ENCODE measurements at regions not wholly inside any gene's neighbourhood (a gene's known extent, or its start where the extent isn't known, plus 50 kb on each side); places are given as distances from the start of the nearest gene placed in this dataset.
"Not testable (repeated sequence)": the region's sequence is repeated elsewhere in the genome, so short reads cannot be mapped to it uniquely, and the experiment has no call there.

DNA sequence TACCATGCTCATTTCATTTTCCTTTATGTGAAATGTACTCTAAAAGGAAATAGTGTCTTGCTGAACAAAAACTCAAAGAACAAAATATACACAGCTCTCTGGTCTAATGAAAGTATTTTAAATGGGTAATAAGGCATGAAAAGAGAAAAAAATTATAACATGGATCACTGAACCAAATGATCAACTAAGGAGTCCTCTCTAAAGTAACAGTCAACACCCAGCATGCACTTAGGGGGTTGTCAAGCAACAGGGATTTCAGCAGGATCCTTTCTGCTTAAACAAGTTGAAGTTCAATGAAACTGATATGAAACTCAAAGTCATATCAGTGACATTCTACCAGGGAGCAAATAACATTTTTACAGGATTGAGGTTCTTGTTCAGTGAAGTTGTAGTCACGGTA lies 398.8 kb downstream of the SEC23A start:
- DNase-seq, result no peak

- DNase-seq, result no peak
Measured at GRCh38 chr14:38696925-38697324, 406.1 kb downstream of the SEC23A start.

GRCh38 chr14:38693423-38693822 lies 409.6 kb downstream of the SEC23A start:
- no peak for DNase-seq

DNA sequence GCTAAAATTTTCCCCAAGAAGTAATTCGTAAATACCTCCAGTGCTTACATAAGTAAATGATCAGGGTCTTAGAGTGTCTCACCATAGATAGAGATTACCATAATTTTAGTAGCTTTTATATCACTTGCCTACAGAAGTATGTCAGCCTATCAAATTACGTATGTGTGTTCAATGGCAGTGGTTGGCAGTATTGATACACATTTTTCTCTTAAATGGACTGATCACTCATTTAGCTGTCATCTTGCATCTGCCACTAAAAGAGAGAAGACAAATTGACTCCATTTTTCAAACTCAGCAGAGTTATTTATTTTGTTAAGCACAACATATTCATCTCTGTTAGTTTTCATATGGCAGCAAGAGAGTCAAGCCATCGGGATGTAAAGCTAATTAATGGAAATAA lies 413.1 kb upstream of the CLEC14A start:
- no peak for DNase-seq

- DNase-seq, result no peak
Measured at GRCh38 chr14:38663382-38663781, 407.5 kb upstream of the CLEC14A start.

GRCh38 chr14:38662781-38663180 lies 406.9 kb upstream of the CLEC14A start:
- no peak for DNase-seq

GRCh38 chr14:38646391-38646790 lies 390.5 kb upstream of the CLEC14A start:
- no peak for DNase-seq

DNA sequence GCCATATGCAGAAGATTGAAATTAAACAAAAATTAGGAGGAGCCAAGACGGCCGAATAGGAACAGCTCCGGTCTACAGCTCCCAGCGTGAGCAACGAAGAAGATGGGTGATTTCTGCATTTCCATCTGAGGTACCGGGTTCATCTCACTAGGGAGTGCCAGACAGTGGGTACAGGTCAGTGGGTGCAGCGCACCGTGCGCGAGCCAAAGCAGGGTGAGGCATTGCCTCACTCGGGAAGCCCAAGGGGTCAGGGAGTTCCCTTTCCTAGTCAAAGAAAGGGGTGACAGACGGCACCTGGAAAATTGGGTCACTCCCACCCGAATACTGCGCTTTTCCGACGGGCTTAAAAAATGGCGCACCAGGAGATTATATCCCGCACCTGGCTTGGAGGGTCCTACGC lies 379.0 kb upstream of the CLEC14A start:
- not testable (repeated sequence) for DNase-seq

DNA sequence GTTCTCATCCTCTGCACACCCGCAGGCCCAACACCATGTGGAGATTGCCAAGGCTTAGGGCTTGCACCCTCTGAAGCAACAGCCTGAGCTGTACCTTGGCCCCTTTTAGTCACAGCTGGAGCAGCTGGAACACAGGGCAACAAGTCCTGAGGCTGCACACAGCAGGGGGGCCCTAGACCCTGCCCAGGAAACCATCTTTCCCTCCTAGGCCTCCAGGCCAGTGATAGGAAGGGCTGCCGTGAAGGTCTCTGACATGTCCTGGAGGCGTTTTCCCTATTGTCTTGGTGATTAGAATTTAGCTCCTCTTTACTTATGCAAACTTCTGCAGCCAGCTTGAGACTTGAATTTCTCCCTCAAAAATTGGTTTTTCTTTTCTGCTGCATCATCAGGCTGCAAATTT lies 373.5 kb upstream of the CLEC14A start:
- DNase-seq, result no peak

DNA sequence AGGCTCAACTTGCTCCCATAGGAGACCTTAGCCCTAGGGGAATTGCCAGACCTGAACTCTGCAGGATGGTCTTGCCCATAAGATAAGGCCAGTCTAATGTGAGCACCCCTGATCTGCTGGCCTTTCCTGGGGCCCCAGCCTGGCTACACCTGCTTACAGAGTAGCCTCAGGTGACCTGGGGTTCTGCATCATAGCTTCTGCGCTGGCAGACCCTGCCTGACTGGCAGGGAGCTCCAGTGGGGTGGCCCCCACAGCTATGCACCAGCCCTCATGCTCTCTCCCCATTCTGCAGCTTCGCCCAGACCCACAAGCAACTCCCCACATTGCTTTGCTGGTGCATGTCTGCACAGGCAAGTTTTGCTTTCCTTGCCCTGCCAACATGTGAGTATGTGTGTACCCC lies 371.3 kb upstream of the CLEC14A start:
- DNase-seq, result no peak

DNA sequence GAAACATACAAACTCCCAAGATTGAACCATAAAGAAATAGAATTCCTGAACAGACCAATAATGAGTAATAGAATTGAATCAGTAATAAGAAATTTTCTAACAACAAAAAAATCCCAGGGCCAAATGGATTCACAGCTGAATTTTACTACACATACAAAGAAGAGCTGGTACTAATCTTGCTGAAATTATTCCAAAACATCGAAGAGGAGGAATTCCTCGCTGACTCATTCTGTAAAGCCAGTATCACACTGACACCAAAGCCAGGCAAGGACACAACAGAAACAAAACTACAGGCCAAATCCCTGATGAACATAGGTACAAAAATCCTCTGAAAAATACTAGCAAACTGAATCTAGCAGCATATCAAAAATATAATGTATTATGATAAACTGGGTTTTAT lies 367.8 kb upstream of the CLEC14A start:
- DNase-seq, result peak; percentile 68

- no peak for DNase-seq
Measured at GRCh38 chr14:38618514-38618913, 362.6 kb upstream of the CLEC14A start.

DNA sequence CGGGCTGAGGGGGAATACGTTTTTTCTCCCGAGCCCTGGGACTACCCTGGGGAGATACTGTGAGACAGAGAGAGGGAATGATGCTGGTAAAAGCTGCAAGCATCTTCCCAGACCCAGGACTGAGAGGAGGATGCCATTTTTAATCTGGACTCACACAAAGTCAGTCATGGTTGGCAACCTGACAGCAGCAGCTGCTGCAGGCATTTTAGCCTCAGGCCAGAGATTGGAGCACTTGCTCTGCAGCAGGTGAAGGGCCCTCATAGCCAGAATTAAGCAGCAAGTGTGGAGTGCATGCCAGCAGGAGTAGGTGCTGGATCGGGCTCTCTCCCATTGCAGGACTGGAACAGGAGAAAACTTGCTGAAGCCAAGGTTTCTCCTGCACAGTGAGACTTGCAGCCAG lies 361.1 kb upstream of the CLEC14A start:
- peak; percentile 4 for DNase-seq

DNA sequence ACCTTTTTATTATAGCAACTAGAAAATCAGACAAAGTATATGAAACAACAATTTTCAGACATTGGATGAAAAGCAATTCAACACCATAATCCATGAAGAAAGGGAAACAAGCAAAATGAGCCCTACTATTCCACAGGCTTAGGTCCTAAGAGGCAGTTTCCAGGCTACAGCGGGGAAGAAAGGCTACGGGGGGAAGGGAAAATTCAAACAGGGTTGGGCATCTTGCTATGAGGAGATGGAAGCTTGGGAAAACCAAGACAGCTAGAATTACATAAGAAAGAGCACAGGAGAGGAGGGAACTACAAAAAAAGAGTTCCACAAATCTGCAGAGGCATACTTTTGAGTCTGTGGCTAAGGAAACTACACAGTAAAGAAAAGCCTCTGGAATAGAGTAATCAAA lies 356.0 kb upstream of the CLEC14A start:
- no peak for DNase-seq

DNA sequence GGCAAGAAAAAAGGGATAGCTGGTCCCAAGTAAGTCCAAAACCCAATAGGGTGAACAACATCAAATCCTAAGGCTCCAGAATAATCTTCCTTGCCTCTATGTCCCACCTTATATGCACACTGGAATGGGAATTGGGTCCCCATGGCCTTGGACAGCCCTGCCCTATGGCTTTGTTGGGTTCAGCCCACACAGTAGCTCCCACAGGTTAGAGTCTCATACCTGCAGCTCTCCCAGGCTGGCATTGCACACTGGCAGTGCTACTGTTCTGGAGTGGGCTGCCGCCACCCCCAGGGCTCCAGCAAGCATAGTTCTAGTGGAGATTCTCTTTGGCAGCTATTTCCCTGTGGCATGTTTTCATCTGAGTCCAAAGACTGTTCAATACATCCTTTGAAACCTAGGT lies 352.4 kb upstream of the CLEC14A start:
- no peak for DNase-seq

- no peak for DNase-seq
Measured at GRCh38 chr14:38605193-38606114, 349.6 kb upstream of the CLEC14A start.

DNA sequence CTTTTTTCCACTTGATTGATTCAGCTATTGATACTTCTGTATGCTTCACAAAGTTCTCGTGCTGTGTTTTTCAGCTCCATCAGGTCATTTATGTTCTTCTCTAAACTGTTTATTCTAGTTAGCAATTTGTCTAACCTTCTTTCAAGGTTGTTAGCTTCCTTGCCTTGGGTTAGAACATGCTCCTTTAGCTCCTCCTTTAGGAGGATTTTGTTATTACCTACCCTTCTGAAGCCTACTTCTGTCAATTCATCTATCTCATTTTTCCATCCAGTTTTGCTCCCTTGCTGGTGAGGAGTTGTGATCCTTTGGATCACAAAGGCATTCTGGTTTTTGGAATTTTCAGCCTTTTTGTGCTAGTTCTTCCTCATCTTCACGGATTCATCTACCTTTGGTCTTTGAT lies 344.7 kb upstream of the CLEC14A start:
- peak; percentile 55 for DNase-seq

GRCh38 chr14:38593476-38593875 lies 337.6 kb upstream of the CLEC14A start:
- DNase-seq, result peak; percentile 10

- no peak for DNase-seq
Measured at GRCh38 chr14:38592764-38593442, 337.0 kb upstream of the CLEC14A start.

- no peak for DNase-seq
Measured at GRCh38 chr14:38589747-38590350, 334.0 kb upstream of the CLEC14A start.

- DNase-seq, result no peak
Measured at GRCh38 chr14:38583471-38583870, 327.6 kb upstream of the CLEC14A start.

- DNase-seq, result peak; percentile 52
Measured at GRCh38 chr14:38578278-38578681, 322.4 kb upstream of the CLEC14A start.

- DNase-seq, result peak; percentile 43
Measured at GRCh38 chr14:38567703-38568102, 311.8 kb upstream of the CLEC14A start.

DNA sequence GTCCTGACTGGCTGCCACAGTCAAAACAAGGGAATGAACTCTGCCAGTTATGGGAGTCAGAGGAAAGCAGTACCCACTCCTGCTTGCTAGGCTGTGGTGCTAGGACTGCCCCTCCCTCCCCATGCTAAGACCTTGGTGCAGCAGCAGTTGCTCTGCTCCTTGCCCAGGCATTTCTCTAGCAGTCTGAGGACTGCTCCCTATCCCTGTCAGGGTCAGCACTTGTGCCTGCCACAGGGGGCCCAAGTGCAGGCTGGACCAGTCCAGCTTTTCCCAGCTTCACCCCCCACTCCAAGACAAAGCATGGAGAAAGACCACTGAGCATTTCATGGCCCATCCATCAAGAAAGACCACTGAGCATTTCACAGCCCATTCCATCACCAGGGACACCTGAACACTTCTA lies 305.8 kb upstream of the CLEC14A start:
- DNase-seq, result no peak
